ENCODE measurements at regions not wholly inside any gene's neighbourhood (a gene's known extent, or its start where the extent isn't known, plus 50 kb on each side); places are given as distances from the start of the nearest gene placed in this dataset.

DNA sequence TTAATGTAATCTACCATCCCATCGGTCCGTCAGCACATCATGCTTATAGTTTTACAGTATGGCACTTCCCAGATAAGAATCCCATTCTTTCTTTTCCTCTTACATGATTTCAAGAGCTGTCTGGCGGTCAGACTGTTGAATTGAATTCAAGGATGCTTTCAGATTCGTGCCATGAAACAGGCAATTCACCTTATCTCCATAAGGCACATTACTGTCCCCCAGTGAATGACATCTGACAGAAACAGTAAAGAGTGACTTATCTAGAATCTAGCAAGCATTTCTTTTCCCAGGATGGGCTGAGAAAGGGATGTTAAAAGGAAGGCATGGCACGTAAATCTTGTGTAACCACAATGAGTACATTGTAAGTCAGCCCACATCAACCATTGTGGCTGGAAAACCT is 61.1 kb upstream of the SEM1 start:
- Mint-ChIP-seq H3K9me3 (no peaks in the 10 kb centered on the region), H3K4me1 (no peaks in the 10 kb centered on the region), H3K27me3 (peaks cover 25 to 48% of the 10 kb centered on the region in 2 donors), H3K4me3 (no peak overlapping the region), H3K36me3 (no peaks in the 10 kb centered on the region), H3K27ac (no peak overlapping the region)
- no peaks in the 10 kb centered on the region for H3K27me3 ChIP-seq (replicated peaks in 1 of 2; ENCODE audit: control insufficient read depth in 2 of 2, extremely low read depth in 1 of 2, insufficient read depth in 2 of 2, low read length in 1 of 2)
- CTCF ChIA-PET, result no interaction called here
- DNase-seq, result no peak
- no peak overlapping the region for H3K27ac ChIP-seq (ENCODE audit: low read length)
- POLR2A ChIA-PET, result no interaction called here
- H3K4me3 ChIP-seq (ENCODE audit: control insufficient read depth in 1 of 2, extremely low read depth in 1 of 2, low read length in 1 of 2), result no peak overlapping the region
- no peak for ATAC-seq (replicated peaks in 1 of 4)
- 67% methylated on average over 1 of the region's 5 CpGs for WGBS (ENCODE audit: insufficient coverage)
- H3K9me3 ChIP-seq, result no peaks in the 10 kb centered on the region
- no peaks in the 10 kb centered on the region for H3K36me3 ChIP-seq (ENCODE audit: control insufficient read depth in 2 of 2, extremely low read depth in 1 of 2, insufficient read depth in 1 of 2, low read length in 1 of 2)
- no peaks in the 10 kb centered on the region for H3K4me1 ChIP-seq (ENCODE audit: control insufficient read depth in 1 of 2, extremely low read depth in 1 of 2, insufficient read depth in 2 of 2, low read length in 2 of 2)

DNA sequence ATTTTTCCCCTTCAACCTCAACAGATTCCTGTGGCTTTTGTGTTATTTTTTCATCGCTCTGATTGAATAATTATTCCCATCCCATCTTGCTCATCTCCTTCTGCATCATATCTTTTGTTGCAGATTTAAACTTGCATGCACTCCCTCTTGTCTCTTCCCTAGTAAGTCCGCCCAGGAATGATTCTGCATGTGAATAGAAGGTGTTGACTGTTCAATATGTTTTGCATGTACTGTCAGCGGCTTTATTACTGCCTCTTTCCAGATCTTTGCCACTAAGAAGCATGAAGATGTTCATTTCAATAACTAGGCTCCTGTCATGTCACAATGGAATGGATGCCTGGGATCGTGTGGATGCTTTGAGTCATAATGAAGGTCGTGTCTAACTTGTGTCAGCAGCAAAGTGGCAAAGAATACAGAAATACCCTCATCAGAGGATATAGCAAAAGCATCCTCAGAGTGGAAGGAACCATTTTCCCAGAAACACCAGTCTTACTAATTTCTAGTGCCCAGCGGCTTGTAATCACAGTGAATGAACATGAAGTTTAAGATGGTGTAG is 62.6 kb upstream of the SEM1 start:
- Mint-ChIP-seq H3K27ac (no peak overlapping the region), H3K9me3 (no peaks in the 10 kb centered on the region), H3K4me1 (no peaks in the 10 kb centered on the region), H3K27me3 (peaks cover 28 to 44% of the 10 kb centered on the region in 2 donors), H3K36me3 (no peaks in the 10 kb centered on the region), H3K4me3 (no peak overlapping the region)
- ChIA-PET POLR2A (no interaction called here), CTCF (no interaction called here)
- Histone ChIP-seq H3K27me3 (replicated peaks in 1 of 2; ENCODE audit: control insufficient read depth in 2 of 2, extremely low read depth in 1 of 2, insufficient read depth in 2 of 2, low read length in 1 of 2) (no peaks in the 10 kb centered on the region), H3K27ac (ENCODE audit: low read length) (no peak overlapping the region), H3K36me3 (ENCODE audit: control insufficient read depth in 2 of 2, extremely low read depth in 1 of 2, insufficient read depth in 1 of 2, low read length in 1 of 2) (no peaks in the 10 kb centered on the region), H3K4me1 (ENCODE audit: control insufficient read depth in 1 of 2, extremely low read depth in 1 of 2, insufficient read depth in 2 of 2, low read length in 2 of 2) (no peaks in the 10 kb centered on the region), H3K9me3 (no peaks in the 10 kb centered on the region), H3K4me3 (ENCODE audit: control insufficient read depth in 1 of 2, extremely low read depth in 1 of 2, low read length in 1 of 2) (no peak overlapping the region)
- DNase-seq, result no peak
- WGBS (ENCODE audit: insufficient coverage), result 61% methylated on average over 4 of the region's 6 CpGs
- no peak for ATAC-seq (replicated peaks in 1 of 4)

DNA sequence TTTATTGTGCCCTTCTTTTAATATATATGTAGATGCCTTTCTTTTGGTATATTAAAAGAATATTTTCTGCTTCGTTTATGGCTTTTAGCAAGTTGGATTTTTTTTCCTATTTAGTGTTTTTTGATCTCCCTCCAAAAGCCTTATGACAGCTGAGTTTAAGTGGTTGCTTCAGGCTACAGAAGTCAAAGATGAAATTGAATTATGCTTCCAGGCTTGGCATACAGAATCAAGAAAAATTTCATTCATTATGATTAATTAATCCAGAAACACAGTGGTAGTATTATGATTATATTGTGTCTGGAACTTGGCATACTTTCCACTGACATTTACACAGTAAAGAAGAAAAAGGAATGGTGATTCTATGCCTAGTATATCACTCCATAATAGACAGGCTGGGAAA is 63.8 kb upstream of the SEM1 start:
- no peak overlapping the region for H3K4me3 ChIP-seq (ENCODE audit: control insufficient read depth in 1 of 2, extremely low read depth in 1 of 2, low read length in 1 of 2)
- WGBS (ENCODE audit: insufficient coverage), result no CpG with 5 or more reads among the region's 1 CpG
- Mint-ChIP-seq H3K36me3 (no peaks in the 10 kb centered on the region), H3K4me1 (no peaks in the 10 kb centered on the region), H3K27ac (no peak overlapping the region), H3K9me3 (no peaks in the 10 kb centered on the region), H3K27me3 (peaks cover 27 to 44% of the 10 kb centered on the region in 2 donors), H3K4me3 (no peak overlapping the region)
- no peaks in the 10 kb centered on the region for H3K4me1 ChIP-seq (ENCODE audit: control insufficient read depth in 1 of 2, extremely low read depth in 1 of 2, insufficient read depth in 2 of 2, low read length in 2 of 2)
- POLR2A ChIA-PET, result no interaction called here
- CTCF ChIA-PET, result interaction anchor here (0.6 to 0.7 kb wide), 2 partner anchors 16 to 90 kb away, joined by 3 to 7 read pairs; no protein-coding TSS in a partner anchor
- no peaks in the 10 kb centered on the region for H3K36me3 ChIP-seq (ENCODE audit: control insufficient read depth in 2 of 2, extremely low read depth in 1 of 2, insufficient read depth in 1 of 2, low read length in 1 of 2)
- H3K27me3 ChIP-seq (replicated peaks in 1 of 2; ENCODE audit: control insufficient read depth in 2 of 2, extremely low read depth in 1 of 2, insufficient read depth in 2 of 2, low read length in 1 of 2), result no peaks in the 10 kb centered on the region
- no peaks in the 10 kb centered on the region for H3K9me3 ChIP-seq
- no peak overlapping the region for H3K27ac ChIP-seq (ENCODE audit: low read length)
- DNase-seq (no peak), ATAC-seq (replicated peaks in 1 of 4) (no peak)

DNA sequence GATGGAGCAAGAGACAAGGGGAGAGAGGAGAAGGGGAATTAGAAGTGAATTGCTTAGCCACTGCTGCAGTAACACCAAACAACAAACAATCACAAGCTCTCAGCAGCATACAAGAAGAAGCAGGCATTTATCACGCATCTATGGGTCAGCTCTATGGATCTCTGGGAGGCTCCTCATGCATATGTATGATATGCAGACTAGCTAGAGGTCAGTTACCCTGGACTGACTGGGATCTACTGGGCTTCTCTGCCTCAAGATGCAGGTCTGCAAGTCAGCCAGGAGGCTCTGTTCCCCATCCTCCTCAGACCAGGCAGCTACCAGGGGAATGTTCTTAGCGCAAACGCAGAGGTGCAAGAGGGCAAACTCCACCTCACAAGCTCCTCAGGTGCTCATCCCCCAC is 64.7 kb upstream of the SEM1 start:
- WGBS (ENCODE audit: insufficient coverage), result 100% methylated on average over 1 of the region's 3 CpGs
- no peak overlapping the region for H3K4me3 ChIP-seq (ENCODE audit: control insufficient read depth in 1 of 2, extremely low read depth in 1 of 2, low read length in 1 of 2)
- H3K27me3 Mint-ChIP-seq, result peaks cover 27 to 39% of the 10 kb centered on the region in 2 donors
- H3K9me3 Mint-ChIP-seq, result no peaks in the 10 kb centered on the region
- no peaks in the 10 kb centered on the region for H3K36me3 Mint-ChIP-seq
- ATAC-seq (replicated peaks in 1 of 4) (no peak), DNase-seq (no peak)
- H3K4me3 Mint-ChIP-seq, result no peak overlapping the region
- H3K27ac ChIP-seq (ENCODE audit: low read length), result no peak overlapping the region
- H3K4me1 ChIP-seq (ENCODE audit: control insufficient read depth in 1 of 2, extremely low read depth in 1 of 2, insufficient read depth in 2 of 2, low read length in 2 of 2), result no peaks in the 10 kb centered on the region
- H3K9me3 ChIP-seq, result no peaks in the 10 kb centered on the region
- CTCF ChIA-PET, result no interaction called here
- H3K27ac Mint-ChIP-seq, result no peak overlapping the region
- POLR2A ChIA-PET, result no interaction called here
- H3K27me3 ChIP-seq (replicated peaks in 1 of 2; ENCODE audit: control insufficient read depth in 2 of 2, extremely low read depth in 1 of 2, insufficient read depth in 2 of 2, low read length in 1 of 2), result no peaks in the 10 kb centered on the region
- no peaks in the 10 kb centered on the region for H3K4me1 Mint-ChIP-seq
- no peaks in the 10 kb centered on the region for H3K36me3 ChIP-seq (ENCODE audit: control insufficient read depth in 2 of 2, extremely low read depth in 1 of 2, insufficient read depth in 1 of 2, low read length in 1 of 2)

DNA sequence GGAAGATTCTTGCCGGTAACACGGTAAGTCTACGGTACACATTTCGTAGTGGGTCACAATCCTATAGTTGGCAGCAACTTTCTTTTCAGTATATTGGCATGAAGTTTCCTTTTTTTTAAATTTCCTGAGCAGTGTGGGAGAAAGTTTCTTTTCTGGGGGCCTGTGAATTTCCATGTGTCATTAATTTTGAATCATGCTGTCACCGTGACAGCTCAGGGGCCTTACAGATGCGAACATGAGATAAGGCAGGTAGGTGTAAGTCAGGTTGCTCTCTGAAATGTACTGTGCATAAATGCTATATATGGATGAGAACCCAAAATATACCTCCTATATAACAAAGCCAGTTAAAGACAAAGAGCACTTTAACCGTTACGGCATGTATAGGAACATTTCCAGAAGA is 65.4 kb upstream of the SEM1 start:
- Histone ChIP-seq H3K4me1 (ENCODE audit: control insufficient read depth in 1 of 2, extremely low read depth in 1 of 2, insufficient read depth in 2 of 2, low read length in 2 of 2) (no peaks in the 10 kb centered on the region), H3K36me3 (ENCODE audit: control insufficient read depth in 2 of 2, extremely low read depth in 1 of 2, insufficient read depth in 1 of 2, low read length in 1 of 2) (no peaks in the 10 kb centered on the region), H3K27me3 (replicated peaks in 1 of 2; ENCODE audit: control insufficient read depth in 2 of 2, extremely low read depth in 1 of 2, insufficient read depth in 2 of 2, low read length in 1 of 2) (no peaks in the 10 kb centered on the region), H3K4me3 (ENCODE audit: control insufficient read depth in 1 of 2, extremely low read depth in 1 of 2, low read length in 1 of 2) (no peak overlapping the region), H3K9me3 (no peaks in the 10 kb centered on the region), H3K27ac (ENCODE audit: low read length) (no peak overlapping the region)
- H3K36me3 Mint-ChIP-seq, result no peaks in the 10 kb centered on the region
- ATAC-seq (replicated peaks in 1 of 4), result no peak
- H3K27me3 Mint-ChIP-seq, result peaks cover 27 to 36% of the 10 kb centered on the region in 2 donors
- DNase-seq, result no peak
- POLR2A ChIA-PET, result no interaction called here
- H3K4me3 Mint-ChIP-seq, result no peak overlapping the region
- WGBS (ENCODE audit: insufficient coverage), result 62% methylated on average over 4 of the region's 8 CpGs
- H3K4me1 Mint-ChIP-seq, result no peaks in the 10 kb centered on the region
- no peak overlapping the region for H3K27ac Mint-ChIP-seq
- H3K9me3 Mint-ChIP-seq, result no peaks in the 10 kb centered on the region
- CTCF ChIA-PET, result no interaction called here

DNA sequence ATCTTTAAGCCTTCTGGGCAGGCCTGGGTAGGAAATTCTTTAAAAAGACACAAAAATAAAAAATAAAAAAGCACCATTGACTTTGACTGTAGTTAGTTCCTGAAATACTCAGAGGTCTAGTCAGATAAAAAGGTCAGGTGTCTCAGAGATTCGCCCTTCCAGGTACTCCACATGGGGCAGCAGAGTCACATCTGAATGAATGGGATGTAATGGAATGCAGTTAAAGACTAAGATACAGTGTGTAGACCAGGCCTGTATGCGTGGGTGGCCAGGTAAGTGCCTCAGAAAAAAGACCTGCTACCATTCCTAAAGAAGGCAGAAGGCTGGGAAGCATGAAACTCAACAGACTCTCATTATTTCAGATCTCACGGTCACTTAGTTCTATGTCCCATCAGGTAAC is 68.6 kb upstream of the SEM1 start:
- no peak overlapping the region for H3K4me3 ChIP-seq (ENCODE audit: control insufficient read depth in 1 of 2, extremely low read depth in 1 of 2, low read length in 1 of 2)
- H3K4me1 ChIP-seq (ENCODE audit: control insufficient read depth in 1 of 2, extremely low read depth in 1 of 2, insufficient read depth in 2 of 2, low read length in 2 of 2), result no peaks in the 10 kb centered on the region
- 92% methylated on average over 3 of the region's 3 CpGs for WGBS (ENCODE audit: insufficient coverage)
- Mint-ChIP-seq H3K4me1 (no peaks in the 10 kb centered on the region), H3K9me3 (no peaks in the 10 kb centered on the region), H3K4me3 (no peak overlapping the region), H3K27me3 (peaks cover 15% of the 10 kb centered on the region in 2 donors), H3K36me3 (no peaks in the 10 kb centered on the region), H3K27ac (no peak overlapping the region)
- H3K9me3 ChIP-seq, result no peaks in the 10 kb centered on the region
- no peak overlapping the region for H3K27ac ChIP-seq (ENCODE audit: low read length)
- DNase-seq, result no peak
- H3K27me3 ChIP-seq (replicated peaks in 1 of 2; ENCODE audit: control insufficient read depth in 2 of 2, extremely low read depth in 1 of 2, insufficient read depth in 2 of 2, low read length in 1 of 2), result no peaks in the 10 kb centered on the region
- no peaks in the 10 kb centered on the region for H3K36me3 ChIP-seq (ENCODE audit: control insufficient read depth in 2 of 2, extremely low read depth in 1 of 2, insufficient read depth in 1 of 2, low read length in 1 of 2)
- POLR2A ChIA-PET, result no interaction called here
- no peak for ATAC-seq (replicated peaks in 1 of 4)
- CTCF ChIA-PET, result no interaction called here

DNA sequence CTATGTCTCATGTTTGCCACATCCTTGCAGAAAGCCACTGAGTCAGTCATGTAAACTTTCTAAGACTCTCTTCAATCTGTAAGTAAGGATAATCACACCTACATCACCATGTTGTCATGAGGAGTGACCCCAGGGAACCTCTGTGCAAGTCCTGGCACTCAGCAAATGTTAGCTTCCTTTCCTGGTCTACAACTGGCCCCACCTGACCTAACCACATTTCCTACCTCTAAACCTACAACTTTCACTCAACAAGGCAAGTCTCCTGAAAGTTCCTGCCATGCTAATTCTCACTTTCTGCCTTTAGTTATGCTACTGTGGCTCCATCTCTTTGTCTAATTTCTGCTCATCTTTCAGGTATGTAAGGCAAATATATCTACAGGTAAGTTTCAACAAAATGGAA is 72.3 kb upstream of the SEM1 start:
- Histone ChIP-seq H3K27ac (ENCODE audit: low read length) (no peak overlapping the region), H3K27me3 (replicated peaks in 1 of 2; ENCODE audit: control insufficient read depth in 2 of 2, extremely low read depth in 1 of 2, insufficient read depth in 2 of 2, low read length in 1 of 2) (peaks cover 0 to 4% of the 10 kb centered on the region in 2 experiments), H3K4me3 (ENCODE audit: control insufficient read depth in 1 of 2, extremely low read depth in 1 of 2, low read length in 1 of 2) (no peak overlapping the region), H3K36me3 (ENCODE audit: control insufficient read depth in 2 of 2, extremely low read depth in 1 of 2, insufficient read depth in 1 of 2, low read length in 1 of 2) (no peaks in the 10 kb centered on the region), H3K9me3 (no peaks in the 10 kb centered on the region), H3K4me1 (ENCODE audit: control insufficient read depth in 1 of 2, extremely low read depth in 1 of 2, insufficient read depth in 2 of 2, low read length in 2 of 2) (no peaks in the 10 kb centered on the region)
- ChIA-PET CTCF (no interaction called here), POLR2A (no interaction called here)
- DNase-seq, result no peak
- no peak overlapping the region for H3K27ac Mint-ChIP-seq
- H3K4me1 Mint-ChIP-seq, result no peaks in the 10 kb centered on the region
- no peak for ATAC-seq (replicated peaks in 1 of 4)
- no peaks in the 10 kb centered on the region for H3K36me3 Mint-ChIP-seq
- peaks cover 0 to 8% of the 10 kb centered on the region in 2 donors for H3K27me3 Mint-ChIP-seq
- no peaks in the 10 kb centered on the region for H3K9me3 Mint-ChIP-seq
- no peak overlapping the region for H3K4me3 Mint-ChIP-seq

Measured in T-cell (primary cell).